ENCODE measurements at regions not wholly inside any gene's neighbourhood (a gene's known extent, or its start where the extent isn't known, plus 50 kb on each side); places are given as distances from the start of the nearest gene placed in this dataset.
A peak's percentile ranks its signal among the peaks of the same experiment; 100 is the strongest.

DNA sequence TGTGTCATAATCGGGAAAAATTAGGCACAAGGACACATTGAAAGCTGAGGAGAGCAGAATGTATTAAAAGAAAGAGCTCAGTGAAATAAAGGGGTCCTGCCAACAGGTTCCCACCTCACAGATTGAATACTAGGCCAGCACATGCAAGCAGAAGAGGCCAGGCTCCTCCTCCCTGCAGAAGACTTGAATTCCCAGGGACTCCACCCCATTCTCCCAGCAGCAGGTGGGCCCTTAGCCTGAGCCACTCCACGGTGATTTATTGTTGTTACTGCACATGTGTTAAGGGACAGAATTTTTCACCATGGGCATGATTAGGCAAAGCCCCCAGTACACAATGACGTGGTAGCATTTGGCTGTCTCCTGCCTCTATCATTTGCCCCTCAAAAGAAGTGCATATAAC, 1844.7 kb downstream of the NCAM2 start:
- TF ChIP-seq, protein P1, sequence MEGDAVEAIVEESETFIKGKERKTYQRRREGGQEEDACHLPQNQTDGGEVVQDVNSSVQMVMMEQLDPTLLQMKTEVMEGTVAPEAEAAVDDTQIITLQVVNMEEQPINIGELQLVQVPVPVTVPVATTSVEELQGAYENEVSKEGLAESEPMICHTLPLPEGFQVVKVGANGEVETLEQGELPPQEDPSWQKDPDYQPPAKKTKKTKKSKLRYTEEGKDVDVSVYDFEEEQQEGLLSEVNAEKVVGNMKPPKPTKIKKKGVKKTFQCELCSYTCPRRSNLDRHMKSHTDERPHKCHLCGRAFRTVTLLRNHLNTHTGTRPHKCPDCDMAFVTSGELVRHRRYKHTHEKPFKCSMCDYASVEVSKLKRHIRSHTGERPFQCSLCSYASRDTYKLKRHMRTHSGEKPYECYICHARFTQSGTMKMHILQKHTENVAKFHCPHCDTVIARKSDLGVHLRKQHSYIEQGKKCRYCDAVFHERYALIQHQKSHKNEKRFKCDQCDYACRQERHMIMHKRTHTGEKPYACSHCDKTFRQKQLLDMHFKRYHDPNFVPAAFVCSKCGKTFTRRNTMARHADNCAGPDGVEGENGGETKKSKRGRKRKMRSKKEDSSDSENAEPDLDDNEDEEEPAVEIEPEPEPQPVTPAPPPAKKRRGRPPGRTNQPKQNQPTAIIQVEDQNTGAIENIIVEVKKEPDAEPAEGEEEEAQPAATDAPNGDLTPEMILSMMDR (conservative IDR thresholded peaks at IDR 0.05; ENCODE audit: low read depth, low read length): no peak
- no peak for DNase-seq (ENCODE audit: low read depth)
- H3K4me3 ChIP-seq (ENCODE audit: low read depth, low read length): no peak overlapping the region

DNA sequence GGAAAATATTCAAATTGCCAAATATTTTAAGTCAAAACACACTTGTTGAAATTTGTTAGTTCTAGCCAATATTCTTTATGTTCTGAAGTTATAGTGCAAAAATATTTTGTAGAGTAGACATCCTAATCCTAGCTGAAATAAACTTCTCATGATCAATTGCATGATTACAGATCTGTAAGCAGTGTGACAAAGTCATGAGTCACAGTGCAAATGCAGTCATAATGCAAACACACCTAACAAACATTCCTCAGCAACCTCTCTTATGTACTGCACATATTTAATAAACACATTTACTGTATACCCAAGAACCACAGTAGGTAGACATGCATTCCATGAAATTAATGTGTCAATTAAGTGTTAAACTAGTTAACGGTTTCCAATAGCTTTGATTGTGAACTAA, 1857.4 kb downstream of the NCAM2 start:
- TF ChIP-seq, protein P1 (conservative IDR thresholded peaks at IDR 0.05; ENCODE audit: low read depth, low read length): no peak
- no peak for DNase-seq (ENCODE audit: low read depth)
- H3K4me3 ChIP-seq (ENCODE audit: low read depth, low read length): no peak overlapping the region

DNA sequence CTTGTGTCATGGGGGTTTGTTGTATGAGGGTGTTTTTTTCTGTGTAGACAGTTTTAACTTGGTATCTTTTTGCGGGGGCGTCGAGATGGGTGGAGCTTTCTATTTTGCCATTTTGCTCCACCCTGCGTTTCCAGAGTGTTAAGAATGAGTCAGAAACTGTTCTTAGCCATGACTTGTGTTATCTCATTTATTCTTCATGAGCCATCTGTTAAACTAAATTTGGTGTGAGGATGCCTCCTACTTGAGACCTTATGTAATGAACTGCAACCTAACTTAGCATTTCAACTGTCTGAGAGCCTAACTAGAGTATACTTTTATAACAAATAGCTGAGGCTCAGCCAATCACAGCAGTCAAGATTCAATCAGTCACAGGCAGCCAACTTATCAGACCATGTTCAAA, 1873.5 kb downstream of the NCAM2 start:
- TF ChIP-seq, protein P1 (conservative IDR thresholded peaks at IDR 0.05; ENCODE audit: low read depth, low read length): no peak
- no peak for DNase-seq (ENCODE audit: low read depth)
- no peak overlapping the region for H3K4me3 ChIP-seq (ENCODE audit: low read depth, low read length)

DNA sequence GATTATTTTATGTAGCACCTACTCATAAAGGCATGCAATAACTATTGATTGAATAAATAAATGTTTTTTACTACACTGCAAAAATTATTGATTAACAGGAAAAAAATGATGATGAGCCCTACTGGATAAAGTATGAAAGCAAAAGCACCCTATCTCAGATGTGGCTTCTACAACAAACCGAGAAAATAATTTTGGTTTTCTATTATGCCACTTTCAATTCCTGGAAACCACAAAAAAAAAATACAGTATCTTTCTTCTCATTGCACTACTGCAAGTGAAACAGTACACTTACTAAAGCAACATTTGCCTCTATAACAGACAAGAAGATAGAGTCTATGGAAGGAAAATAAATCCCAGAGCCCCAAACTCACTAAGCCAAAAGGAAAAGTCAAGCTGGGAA, 1882.4 kb downstream of the NCAM2 start:
- DNase-seq (ENCODE audit: low read depth): peak; percentile 36
- H3K4me3 ChIP-seq (ENCODE audit: low read depth, low read length): no peak overlapping the region
- TF ChIP-seq, protein P1 (conservative IDR thresholded peaks at IDR 0.05; ENCODE audit: low read depth, low read length): no peak

DNA sequence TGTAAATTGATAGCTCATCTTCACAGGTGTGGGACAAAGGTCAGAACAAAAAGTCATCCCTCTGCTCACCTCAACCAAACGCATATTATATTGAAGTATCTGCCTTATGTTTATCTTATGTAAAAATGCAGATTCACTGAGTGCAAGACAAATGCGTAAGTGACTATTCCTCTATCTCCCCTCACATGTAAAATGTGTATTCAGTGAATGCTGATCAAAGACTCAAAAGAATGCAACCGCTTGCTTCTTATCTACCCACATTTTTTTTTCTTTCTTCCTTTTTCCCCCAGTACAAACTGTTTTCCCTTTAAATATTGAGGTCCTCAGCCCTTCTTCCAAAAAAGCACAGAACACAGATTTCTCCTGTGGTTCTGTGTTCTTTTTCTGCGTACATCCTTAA, 1882.9 kb downstream of the NCAM2 start:
- H3K4me3 ChIP-seq (ENCODE audit: low read depth, low read length): no peak overlapping the region
- no peak for DNase-seq (ENCODE audit: low read depth)

DNA sequence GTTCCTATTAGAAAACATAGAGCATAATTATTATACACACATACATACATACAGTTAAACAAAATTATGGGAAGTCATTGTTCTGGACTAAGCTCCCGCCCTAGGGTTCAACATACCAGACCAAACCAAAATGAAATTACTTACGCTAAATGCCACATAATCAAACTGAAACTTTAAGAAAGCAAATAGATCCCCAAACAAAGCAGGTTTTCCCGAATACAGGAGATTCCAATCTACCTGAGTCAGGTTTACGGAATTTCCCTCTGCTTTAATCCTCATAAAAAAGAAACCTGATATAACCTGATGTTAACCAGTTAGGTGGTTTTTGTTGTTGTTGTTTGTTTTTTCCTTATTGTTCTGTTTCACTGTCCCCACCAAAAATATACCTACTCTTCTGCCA, 1886.9 kb downstream of the NCAM2 start:
- no peak overlapping the region for H3K4me3 ChIP-seq (ENCODE audit: low read depth, low read length)
- TF ChIP-seq, protein P1 (conservative IDR thresholded peaks at IDR 0.05; ENCODE audit: low read depth, low read length): no peak
- no peak for DNase-seq (ENCODE audit: low read depth)

More for the DNA sequence above, 1882.9 kb downstream of the NCAM2 start:
- TF ChIP-seq, protein P1 (conservative IDR thresholded peaks at IDR 0.05; ENCODE audit: low read depth, low read length): no peak

DNA sequence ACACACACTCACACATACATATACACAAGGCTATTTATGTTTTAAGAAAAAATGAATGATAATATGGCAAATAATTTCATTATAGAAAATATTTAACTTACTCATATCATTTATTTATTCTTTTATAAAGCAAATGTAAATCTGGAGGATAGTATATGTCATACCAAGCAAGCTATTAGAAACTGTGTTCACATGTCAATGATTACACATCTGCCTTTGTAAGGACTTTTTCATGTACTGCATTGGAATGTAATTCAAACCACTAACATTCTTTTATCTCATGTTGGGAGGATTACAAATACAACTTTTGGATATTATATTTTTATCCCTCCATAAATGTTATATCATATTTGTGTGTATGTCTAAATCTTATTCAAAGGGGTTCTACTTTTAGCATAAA, 1887.4 kb downstream of the NCAM2 start:
- peak; percentile 5 for DNase-seq (ENCODE audit: low read depth)
- no peak overlapping the region for H3K4me3 ChIP-seq (ENCODE audit: low read depth, low read length)
- TF ChIP-seq, protein P1 (conservative IDR thresholded peaks at IDR 0.05; ENCODE audit: low read depth, low read length): no peak
